NCI-H524 treated with DMSO at 0.1 percent for 48 hours (cell line): ENCODE measurements at regions not wholly inside any gene's neighbourhood (a gene's known extent, or its start where the extent isn't known, plus 50 kb on each side); places are given as distances from the start of the nearest gene placed in this dataset.

ENCODE experiments used
- DNase-seq: peaks from one replicate; lab custom pipeline; 2025; lab: John Stamatoyannopoulos, UW

DNA sequence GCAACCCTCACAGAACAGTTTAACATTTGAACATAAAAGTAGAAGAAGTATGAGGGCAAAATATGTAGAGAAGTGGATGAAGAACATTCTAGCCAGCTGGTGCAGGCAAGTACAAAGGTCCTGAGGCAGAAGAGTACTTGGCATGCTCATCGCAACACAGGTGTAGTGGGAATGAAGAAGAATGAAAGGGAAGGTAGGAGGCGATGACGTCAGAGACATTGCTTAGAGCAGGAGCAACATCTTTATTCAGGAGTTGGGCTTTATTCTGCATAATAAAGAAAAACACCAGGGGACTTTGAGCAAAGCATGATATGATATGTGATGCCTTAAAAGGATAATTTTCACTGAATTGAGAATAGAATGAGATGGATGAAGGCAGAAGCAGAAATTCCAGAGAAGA, 570.6 kb upstream of the CDH9 start:
- DNase-seq, result no peak

DNA sequence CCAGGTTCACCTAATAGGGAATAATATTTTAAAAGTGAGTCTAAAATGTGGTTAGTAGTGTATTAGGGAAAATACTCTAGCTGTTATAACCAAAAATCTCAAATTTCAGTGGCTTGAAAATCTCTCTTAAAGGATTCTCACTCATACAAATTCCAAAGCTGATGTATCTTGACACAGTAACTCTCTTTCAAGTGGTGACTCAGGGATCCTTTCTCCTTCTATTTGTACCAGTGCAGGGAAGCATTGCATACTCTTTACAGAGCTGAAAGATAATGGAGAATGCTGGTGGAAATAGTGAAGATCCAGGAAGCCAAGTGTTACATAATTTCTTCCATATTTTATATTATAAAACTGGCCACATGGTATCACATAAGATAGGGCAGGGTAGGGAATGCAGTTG, 560.2 kb upstream of the CDH9 start:
- DNase-seq, result no peak

DNA sequence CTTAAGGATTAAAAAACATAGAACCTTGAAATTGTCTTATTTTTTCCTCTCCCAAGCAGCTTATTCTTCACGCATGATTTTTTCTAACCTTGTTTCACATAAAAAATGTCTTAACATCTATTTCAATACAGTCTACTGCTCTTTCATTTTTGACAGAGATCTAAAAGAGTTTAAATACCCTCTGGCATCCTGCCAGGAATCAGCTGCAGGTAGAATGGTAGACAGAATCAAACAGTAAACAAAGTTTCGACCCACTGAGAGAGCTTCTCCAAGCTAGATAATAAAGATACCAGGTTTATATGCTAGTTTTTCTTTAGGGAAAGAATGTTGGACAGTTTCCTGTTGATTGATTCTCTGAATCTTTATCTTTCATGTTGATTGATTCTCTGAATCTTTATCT, 555.8 kb upstream of the CDH9 start:
- DNase-seq, result no peak

DNA sequence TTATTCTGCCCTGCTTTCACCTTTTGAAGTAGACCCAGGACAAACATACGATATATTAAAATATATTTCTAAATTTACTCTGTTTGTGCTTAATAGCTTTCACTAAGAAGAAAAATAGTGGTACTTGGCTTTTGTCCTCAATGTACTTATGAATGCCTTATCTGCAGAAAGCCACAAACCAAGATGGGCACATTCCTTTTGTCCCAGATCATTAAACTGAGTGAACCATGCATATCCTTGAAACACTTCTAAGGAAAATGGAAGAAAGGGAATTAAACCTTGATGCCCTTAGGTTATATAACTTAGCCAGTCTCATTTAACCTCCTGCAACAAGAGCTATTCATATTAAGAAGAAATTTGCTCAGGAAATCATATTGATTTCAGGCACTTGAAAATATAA, 553.8 kb upstream of the CDH9 start:
- no peak for DNase-seq

DNA sequence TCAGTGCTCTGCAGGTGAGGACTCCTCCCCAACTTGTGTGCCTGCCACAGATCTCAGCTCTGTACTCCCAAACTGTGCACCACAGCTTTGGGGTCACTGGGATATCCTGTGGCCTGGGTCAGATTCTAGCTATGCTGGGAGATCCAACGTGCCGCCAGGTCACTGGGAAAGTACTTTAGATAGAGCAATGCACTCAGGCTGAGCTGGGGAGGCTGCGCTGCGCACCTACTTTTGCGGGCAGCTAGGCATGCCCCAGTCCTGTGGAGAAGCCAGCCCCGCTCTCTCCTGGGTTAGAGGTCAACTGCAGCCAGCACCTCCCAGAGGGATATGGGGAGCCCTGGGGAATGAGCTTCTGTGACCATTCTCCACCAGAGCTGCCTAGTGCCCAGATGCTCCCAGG, 552.1 kb upstream of the CDH9 start:
- no peak for DNase-seq

DNA sequence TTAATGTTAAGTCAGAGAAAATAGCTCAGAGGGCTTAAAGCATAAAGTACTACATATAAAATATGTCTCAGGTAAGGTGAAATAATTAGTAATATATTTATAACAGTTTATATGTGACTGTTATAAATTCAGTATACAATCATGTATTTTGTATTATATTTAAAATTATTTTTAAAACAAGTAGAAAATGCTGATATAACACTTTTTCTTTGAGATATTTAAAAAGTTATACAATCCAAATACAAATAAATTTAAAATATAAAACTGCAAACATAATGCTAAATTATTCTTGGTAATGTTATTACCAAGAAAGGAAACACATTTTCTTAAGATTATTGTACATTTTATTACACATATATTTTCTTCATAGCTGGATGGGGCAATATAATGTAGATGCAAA, 539.9 kb upstream of the CDH9 start:
- no peak for DNase-seq

DNA sequence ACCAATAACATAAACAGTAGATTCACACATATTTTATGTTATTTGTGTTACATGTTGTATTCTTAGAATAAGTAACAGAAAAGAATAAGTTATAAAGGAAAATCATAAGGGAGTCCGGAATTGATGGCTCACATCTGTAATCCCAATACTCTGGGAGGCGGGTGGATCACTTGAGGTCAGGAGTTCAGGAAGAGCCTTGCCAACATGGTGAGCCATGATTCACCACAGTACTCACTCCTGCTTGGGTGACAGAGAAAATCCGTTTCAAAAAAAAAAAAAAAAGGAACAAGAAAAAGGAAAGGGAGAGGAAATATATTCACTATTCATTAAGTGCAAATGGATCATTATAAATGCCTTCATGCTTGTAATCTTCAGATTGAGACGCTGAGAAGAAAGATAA, 533.3 kb upstream of the CDH9 start:
- no peak for DNase-seq

DNA sequence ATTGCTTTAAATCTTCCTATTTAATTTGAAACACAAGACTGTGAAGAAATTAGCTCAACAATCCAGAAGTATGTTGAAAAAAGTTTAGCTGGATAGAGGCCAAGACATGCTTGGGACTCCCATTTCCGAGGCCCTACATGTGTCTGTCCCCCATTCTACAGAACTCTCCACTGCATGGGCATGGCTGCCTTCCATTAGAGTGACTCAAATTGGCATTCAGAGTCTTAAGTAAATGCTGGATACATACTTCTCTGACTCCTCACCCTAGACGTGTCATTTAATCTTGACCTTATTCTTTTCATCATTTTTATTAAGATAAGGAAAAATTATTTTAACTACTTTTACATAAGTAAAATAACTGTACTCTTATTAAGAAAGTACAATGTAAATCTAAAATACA, 530.4 kb upstream of the CDH9 start:
- DNase-seq, result no peak

DNA sequence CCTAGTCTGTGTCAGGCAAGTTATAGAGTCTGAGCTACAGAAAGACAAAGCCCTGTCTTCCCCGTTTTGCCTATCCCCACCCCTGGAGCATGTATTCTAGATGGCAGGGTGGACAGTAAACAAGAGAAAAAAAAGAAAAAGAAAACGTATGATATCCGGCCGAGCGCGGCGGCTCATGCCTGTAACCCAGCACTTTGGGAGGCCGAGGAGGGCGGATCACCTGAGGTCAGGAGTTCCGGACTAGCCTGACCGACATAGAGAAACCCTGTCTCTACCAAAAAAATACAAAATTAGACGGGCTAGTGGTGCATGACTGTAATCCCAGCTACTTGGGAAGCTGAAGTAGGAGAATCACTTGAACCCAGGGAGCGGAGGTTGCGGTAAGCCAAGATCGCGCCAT, 523.0 kb upstream of the CDH9 start:
- no peak for DNase-seq

DNA sequence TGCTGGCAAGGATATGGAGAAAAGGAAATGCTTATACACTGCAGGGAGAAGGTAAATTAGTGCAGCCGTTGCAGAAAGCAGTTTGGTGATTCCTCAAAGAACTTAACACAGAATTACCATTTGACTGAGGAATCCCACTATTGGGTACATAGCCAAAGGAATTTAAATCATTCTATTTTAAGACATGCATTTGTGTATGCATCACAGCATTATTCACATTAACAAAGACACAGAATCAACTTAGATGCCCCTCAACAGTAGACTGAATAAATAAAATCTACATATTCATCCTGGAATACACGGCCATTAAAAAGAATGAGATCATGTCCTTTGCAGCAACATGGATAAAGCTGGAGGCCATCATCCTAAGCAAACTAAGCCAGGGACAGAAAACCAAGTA, 510.1 kb upstream of the CDH9 start:
- no peak for DNase-seq

DNA sequence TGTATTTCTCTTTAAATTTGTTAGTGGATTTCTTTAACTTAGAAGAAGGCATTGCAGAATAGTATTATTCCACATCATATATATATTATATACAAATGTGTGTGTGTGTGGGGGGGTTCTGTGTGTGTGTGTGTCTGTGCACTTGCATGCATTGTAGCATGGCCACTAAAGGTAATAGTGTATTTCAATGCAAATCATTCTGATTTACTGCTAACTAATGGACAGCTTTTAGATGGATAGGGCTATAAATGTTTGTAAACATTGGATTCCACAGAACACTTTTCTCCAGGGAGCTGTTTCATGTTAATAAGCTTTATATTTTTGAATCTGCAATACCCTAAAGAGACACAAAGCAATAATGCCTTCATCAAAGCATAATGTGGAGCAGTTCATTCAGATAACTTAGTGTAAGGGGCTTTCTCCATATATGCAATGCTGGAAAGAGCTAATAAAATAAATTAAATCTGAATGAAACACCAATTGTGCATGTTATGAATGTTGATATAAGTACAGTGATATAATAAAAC, 496.7 kb upstream of the CDH9 start:
- no peak for DNase-seq

DNA sequence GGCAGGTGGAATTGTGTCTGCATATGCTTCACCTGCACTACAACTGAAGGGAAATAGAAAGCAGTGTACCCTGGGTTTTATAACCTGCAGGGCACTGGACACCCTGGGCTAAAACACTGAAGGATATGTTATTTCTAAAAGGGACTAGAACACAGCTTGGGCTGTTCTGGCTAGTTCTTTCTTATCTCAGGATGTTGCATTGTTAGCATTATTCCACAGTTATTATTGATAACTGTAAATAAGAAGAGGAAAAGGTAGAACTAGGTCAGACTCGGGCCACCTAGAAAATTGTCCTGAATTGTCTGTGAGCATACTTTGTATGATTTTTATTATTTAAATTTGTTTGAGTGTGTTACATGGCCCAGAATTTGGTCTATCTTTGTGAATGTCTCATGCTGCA, 493.9 kb upstream of the CDH9 start:
- no peak for DNase-seq

DNA sequence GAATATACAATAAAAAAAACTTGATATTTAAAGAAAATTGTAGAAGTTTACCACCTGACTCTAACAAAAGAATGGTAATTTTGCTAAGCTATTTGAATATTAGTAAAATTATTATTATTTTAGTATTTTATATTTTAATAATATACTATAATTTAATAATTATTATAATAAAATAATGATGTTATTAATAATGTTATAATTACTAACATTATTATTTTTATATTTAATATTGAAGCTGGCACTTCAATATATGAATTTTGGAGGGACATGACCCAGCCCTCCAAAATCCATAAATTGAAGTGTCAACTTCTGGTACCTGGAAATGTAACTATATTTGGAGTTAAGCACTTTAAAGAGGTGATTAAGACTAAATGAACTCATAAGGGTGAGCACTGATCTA, 486.1 kb upstream of the CDH9 start:
- no peak for DNase-seq

DNA sequence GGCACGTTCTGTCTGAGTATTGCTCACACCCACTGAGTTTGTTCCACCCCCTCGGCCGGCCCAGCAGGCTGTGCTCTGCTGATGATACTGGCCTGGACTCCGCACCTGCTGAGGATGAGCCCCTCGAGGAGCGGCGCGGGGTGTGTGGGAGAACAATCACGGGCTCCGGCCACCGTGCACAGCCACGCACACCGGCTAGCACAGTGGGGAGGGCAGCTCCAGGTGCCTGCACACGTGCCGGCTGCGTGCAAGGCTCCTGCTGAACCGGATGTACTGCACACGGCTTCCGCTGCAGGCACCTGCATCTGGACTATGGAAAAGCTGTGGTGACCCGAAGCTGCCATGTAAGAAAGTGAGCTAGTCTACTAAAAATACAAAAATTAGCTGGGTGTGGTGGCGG, 485.2 kb upstream of the CDH9 start:
- DNase-seq, result no peak

DNA sequence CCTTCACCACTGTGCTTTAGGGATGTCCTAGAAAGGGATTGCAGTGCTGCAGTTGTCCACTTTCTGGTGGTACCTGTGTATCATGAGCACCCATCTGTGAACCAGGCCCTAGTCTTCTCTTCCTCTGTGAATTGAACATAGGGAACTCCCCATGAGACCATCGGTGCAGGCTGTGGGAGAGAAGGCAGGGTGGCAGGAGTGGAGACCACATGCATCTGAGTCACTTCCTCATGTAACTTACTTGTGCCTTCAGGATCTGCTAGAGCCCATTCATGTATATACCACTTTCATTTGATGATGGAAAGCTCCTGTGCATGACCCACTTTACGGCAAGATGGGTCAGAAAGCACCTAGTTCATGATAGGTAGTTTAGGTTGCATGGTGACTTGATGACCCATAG, 478.1 kb upstream of the CDH9 start:
- DNase-seq, result no peak

DNA sequence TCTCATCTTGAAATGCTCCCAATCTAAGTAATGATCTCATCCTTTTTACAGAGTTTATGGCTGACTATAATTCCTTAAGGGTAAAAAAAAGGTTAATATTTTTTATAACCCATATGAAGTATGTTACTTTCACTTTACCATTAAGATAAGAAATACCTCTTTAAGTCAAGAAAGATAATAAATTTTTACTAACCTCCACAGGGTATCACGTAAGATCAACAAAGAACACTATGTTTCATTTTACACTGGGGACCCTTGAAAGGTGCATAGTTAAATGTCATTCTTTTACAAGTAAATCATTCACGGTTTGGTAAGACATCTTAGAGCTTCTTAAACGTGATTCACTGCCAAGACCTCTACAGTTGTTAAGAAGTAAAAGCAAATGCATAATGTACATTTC, 472.7 kb upstream of the CDH9 start:
- no peak for DNase-seq

DNA sequence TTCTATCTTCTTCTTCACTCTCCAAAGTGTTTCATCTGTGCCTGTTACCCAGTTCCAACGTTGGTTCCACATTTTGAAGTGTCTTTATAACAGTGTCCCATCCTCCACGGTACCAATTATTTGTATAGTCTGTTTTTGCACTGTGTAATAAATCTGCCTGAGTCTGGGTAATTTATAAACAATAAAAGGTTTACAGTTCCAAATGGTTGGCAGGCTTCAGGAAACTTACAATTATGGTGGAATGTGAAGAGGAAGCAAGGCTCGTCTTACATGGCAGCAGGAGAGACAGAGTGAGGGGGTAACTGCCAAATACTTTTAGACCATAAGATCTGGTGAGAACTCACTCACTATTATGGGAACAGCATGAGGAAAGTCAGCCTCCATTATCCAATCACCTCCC, 465.4 kb upstream of the CDH9 start:
- DNase-seq, result no peak

DNA sequence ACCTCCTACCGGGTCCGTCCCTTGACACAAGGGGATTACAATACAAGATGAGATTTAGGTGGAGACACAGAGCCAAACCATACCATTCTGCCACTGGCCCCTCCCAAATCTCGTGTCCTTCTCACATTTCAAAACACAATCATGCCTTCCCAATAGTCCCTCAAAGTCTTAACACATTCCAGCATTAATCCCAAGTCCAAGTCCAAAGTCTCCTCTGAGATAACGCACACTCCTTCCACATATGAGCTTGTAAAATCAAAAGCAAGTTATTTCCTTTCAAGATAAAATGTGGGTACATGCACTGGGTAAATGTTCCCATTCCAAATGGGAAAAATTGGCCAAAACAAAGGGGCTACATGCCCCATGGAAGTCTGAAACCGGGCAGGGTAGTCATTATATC, 463.9 kb upstream of the CDH9 start:
- no peak for DNase-seq

DNA sequence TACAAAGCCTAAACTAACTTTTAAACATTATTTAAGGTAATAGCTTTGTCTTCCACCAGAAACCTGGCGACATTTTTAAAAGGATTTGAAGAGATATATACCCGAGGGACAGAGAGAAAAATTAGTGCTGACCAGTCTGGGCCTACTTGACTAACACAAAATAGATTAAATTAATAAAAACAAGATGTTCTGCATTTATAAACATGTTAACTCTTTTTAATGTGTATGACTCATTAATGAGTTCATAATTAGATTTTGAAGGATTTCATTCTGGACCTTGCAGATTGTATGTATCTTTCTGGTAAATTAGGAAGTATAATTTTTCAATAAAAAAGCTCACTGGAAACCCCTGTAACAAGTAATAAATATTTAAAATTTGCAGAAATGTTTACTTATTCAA, 459.1 kb upstream of the CDH9 start:
- no peak for DNase-seq

DNA sequence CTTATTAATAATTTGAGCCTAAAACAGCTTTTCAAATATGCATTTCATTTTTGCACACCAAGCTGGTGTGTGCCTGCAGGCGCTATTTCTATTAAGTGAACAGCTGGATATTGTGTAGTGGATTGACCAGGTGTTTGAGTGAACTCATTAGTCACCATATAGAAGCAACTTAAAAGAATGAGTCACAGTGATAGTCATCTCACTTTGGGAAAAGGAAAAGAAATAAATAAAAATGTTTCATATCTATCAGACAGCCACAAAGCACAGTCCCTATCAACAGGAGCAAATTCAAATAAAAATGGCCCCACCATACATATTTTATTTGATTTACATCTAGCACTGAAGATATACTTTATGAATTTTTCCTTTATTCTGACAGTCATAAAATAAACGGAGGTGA, 456.5 kb upstream of the CDH9 start:
- no peak for DNase-seq

DNA sequence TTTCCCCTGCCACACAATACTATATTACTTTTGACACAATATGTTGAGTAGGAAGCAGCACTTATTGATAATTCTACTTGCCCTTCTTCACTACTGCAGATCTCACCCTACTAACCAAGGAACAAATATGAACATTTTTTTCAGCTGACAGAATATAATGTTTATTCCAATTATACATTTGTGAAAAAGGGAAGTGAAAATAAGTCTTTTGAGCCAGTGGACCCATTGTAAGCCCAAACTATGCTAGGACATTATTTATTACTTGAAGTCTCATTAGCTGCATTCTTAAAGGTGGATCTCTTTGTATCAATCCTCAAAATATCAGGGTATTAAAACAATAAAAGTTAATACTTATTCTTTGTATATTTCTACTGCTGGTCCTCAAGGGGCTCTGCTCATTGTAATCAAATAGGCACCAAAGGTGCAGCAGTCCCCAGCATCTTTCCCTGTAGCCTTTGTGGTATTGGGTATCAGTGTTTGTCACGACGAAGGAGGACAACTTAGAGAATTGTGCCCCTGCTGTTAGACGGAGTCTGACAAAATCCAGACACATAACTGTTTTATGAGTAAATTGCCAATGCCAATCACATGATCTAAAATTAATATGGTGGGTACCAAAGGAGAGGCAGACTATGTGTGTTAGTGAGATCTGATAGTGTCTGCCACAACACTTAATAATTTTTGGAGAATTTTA, 453.5 kb upstream of the CDH9 start:
- no peak for DNase-seq

DNA sequence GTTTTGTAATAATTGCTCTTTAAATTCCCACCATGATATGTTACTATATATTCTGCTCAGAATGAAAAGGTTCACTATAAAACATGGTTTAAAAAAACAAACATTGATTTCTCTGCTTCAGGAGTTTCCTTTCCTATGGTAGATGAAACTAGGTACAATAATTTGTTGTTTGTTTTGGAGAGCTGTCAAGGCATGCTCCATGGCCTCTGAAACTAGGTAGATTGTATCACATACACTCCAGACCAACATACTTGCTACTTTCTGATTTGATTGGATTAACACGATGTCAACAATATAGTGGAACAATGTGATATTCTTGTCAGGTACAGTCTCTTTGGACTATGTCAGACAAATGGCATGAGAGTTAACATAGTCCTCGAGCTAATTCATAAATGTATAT, 452.7 kb upstream of the CDH9 start:
- no peak for DNase-seq

DNA sequence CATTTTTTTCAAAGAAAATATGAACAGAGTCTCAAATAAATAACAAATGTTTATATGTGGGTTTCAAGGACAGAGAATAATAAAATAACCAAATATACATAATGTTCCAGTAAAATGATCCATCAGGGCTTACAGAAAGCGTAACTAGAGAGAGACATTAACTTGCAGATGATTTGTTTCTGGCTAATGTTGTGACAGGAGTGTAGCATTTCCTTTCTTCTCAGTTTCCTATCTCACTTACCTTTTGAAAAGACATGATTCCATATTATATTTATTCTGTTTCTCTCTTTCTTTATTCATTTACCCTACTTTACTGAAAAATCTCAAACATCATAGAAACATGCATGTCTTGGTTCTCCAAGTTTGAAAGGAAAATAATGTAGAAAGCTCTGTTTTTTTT, 451.3 kb upstream of the CDH9 start:
- DNase-seq, result no peak

DNA sequence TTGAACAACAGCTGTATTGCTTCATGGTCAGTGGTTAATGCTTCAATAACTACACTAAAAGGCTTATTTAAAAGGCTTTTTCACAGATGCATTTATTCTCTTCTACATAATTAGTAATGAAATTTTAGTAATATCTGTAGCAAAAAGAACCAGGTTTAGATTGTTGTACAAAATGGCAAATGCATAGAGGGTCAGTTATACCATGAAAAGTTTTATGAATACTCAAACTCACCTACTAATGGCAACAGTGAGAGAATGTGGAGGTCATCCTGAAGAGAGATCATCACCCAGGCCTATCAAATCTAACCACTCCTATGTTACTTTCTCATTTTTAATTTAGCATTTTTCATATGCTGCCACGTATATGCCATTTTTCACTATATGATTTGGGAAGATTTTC, 444.3 kb upstream of the CDH9 start:
- DNase-seq, result no peak

DNA sequence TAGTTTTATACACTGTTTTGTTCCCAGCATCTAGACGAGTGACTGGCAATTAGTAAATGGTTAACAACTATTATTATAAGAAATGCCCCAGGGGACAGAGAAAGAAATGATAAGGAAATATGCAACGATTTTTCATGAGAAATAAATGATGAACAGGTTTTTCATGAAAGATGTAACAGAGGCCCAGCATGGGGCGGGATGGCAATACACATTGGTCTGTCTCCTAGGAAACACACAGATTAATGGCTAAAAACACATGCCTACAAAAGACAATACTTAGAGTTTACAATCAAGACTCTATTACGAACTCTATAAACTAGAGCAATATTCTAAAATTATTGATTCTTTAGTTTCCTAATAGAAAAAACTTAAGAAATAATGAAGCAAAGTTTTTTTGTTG, 441.5 kb upstream of the CDH9 start:
- DNase-seq, result no peak
